ENCODE measurements at regions not wholly inside any gene's neighbourhood (a gene's known extent, or its start where the extent isn't known, plus 50 kb on each side); places are given as distances from the start of the nearest gene placed in this dataset.

DNA sequence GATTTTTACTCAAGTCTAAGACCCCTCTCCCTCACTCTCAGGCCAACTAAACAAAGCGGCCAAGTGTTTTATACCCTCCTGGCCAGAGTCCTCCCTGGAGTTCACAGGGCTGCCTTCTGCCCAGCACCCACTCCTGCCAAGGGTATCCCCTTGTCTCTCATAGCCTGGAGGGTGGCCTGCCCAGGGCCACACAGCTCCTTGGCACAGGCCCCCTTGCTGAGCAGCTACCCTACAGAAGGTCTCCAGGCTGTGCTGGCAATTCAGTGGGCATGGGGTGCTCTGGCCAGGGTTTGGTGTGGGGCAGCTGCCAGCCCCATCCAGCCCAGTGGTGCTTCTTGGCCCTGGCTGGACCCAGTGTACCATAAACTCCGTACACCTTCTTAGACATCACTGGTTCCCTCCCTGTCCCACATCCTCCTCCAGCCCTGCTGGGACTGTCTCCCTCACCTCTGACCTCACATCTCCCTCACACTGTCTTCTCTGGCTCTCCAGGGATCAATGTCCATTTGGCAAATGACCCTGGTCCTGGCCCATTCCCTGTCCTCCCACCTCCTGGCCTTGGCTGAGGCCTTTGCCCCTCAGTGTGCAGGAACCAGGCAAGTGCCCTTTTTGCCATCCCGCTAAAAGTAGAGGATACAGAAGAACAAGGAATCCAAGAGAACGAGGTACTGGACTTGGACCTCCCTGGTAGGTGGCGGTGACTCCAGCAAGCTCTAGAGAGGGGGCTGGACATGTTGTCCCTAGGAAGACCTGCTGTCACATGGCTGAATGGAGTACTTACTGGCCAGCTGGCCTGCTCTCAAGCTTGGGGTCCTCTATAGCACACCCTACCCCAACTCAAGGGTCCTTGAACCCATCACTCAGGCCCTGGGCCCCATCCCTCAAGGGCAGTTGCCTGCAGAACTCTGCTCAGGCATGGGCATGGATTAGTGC, 50.0 kb upstream of the TRPM1 start:
- no peaks in the 10 kb centered on the region for H3K4me1 ChIP-seq (ENCODE audit: control insufficient read depth in 3 of 3, insufficient read depth in 3 of 3, low read length in 3 of 3)
- no peak overlapping the region for H3K27ac ChIP-seq (ENCODE audit: low read depth, low read length)
- H3K4me3 ChIP-seq (ENCODE audit: low read length in 3 of 3): no peak overlapping the region
- peaks cover 3 to 10% (median 7%) of the 10 kb centered on the region in 3 donors for H3K27me3 ChIP-seq (ENCODE audit: control insufficient read depth in 3 of 3, insufficient read depth in 3 of 3, low read length in 3 of 3)
- no peaks in the 10 kb centered on the region for H3K36me3 ChIP-seq (ENCODE audit: control insufficient read depth in 3 of 3, insufficient read depth in 3 of 3, low read length in 3 of 3)
- no peaks in the 10 kb centered on the region for H3K9me3 ChIP-seq (ENCODE audit: control insufficient read depth in 3 of 3, low read length in 3 of 3)
- no peak overlapping the region for H3K9ac ChIP-seq (ENCODE audit: low read depth in 1 of 3, low read length in 3 of 3)

DNA sequence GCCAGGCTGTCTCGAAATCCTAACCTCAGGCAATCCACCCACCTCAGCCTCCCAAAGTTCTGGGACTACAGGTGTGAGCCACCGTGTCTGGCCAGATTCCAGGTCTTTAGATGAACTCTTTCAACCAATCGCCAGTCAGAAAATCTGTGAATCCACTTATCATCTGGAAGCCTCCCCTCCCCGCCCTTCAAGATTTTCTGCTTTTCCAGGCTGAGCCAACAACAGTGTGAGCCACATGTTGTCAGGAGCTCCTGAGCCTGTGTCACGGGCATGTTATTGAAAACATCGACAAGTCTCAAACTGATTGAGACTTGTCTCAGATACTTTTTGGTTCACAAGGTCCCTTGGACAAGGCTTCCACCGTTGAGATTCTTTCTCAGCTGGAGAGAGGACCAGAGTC, 52.0 kb upstream of the TRPM1 start:
- Histone ChIP-seq H3K27ac (ENCODE audit: low read depth, low read length) (no peak overlapping the region), H3K4me3 (ENCODE audit: low read length in 3 of 3) (no peak overlapping the region), H3K36me3 (ENCODE audit: control insufficient read depth in 3 of 3, insufficient read depth in 3 of 3, low read length in 3 of 3) (no peaks in the 10 kb centered on the region), H3K27me3 (ENCODE audit: control insufficient read depth in 3 of 3, insufficient read depth in 3 of 3, low read length in 3 of 3) (peaks cover 3 to 10% (median 7%) of the 10 kb centered on the region in 3 donors), H3K4me1 (ENCODE audit: control insufficient read depth in 3 of 3, insufficient read depth in 3 of 3, low read length in 3 of 3) (no peaks in the 10 kb centered on the region), H3K9me3 (ENCODE audit: control insufficient read depth in 3 of 3, low read length in 3 of 3) (no peaks in the 10 kb centered on the region), H3K9ac (ENCODE audit: low read depth in 1 of 3, low read length in 3 of 3) (no peak overlapping the region)

DNA sequence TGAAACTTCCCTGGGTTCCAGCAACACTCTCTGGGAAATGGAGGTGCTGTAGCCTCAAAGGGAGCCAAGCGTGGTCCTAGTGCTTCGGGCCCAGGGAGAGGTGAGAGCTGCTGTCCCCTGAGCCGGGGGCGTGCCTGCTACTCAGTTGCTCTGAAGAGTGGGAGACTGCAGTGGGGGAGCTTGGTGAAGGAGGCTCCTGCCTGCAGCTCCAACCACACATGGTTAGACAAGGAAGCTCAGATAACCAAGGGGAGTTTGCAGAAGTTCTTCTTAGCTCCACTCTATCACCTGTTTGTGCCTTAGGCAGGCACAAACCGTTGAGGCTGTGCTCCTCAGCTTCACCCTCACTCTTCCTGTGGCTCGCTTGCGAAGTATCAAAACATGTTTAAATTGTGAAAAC, 53.6 kb upstream of the TRPM1 start:
- H3K4me3 ChIP-seq (ENCODE audit: low read length in 3 of 3): no peak overlapping the region
- H3K4me1 ChIP-seq (ENCODE audit: control insufficient read depth in 3 of 3, insufficient read depth in 3 of 3, low read length in 3 of 3): peaks cover 4 to 14% (median 12%) of the 10 kb centered on the region in 3 donors
- H3K9ac ChIP-seq (ENCODE audit: low read depth in 1 of 3, low read length in 3 of 3): no peak overlapping the region
- H3K36me3 ChIP-seq (ENCODE audit: control insufficient read depth in 3 of 3, insufficient read depth in 3 of 3, low read length in 3 of 3): no peaks in the 10 kb centered on the region
- H3K27ac ChIP-seq (ENCODE audit: low read depth, low read length): no peak overlapping the region
- no peaks in the 10 kb centered on the region for H3K9me3 ChIP-seq (ENCODE audit: control insufficient read depth in 3 of 3, low read length in 3 of 3)
- H3K27me3 ChIP-seq (ENCODE audit: control insufficient read depth in 3 of 3, insufficient read depth in 3 of 3, low read length in 3 of 3): peaks cover 3 to 10% (median 4%) of the 10 kb centered on the region in 3 donors

DNA sequence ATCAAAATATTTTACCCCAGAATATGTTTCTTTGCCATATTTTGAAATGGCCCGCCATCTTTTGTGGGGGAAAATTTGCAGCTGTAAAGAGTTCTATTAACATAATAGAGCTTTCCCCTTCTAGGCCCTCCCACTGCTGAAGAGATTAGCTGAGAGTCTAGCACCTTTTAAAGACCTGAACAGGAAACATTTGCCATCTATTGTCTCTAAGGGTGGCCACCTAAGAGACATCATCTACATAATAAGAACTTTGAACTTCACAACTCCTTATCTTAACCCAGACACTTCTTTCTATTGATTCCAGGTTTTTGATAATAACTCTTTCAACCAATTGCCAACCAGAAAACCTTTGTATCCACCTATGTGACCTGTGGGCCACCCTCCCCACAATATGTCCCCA, 54.7 kb upstream of the TRPM1 start:
- Histone ChIP-seq H3K9me3 (ENCODE audit: control insufficient read depth in 3 of 3, low read length in 3 of 3) (no peaks in the 10 kb centered on the region), H3K9ac (ENCODE audit: low read depth in 1 of 3, low read length in 3 of 3) (no peak overlapping the region)

DNA sequence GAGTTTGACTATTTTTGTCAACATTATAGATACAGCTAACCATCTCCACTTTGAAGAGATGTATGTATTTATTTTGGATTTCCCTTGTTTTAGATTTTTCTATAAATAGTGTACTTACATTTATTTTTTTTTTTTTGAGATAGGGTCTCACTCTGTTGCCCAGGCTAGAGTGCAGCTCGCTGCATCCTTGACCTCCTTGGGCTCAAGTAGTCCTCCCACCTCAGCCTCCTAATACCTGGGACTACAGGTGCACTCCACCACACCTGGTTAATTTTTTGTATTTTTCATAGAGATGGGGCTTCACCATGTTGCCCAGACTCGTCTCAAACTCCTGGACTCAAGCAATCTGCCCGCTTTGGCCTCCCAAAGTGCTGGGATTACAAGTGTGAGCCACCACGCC, 55.3 kb upstream of the TRPM1 start:
- Histone ChIP-seq H3K9ac (ENCODE audit: low read depth in 1 of 3, low read length in 3 of 3) (no peak overlapping the region), H3K27me3 (ENCODE audit: control insufficient read depth in 3 of 3, insufficient read depth in 3 of 3, low read length in 3 of 3) (peaks cover 0 to 4% (median 3%) of the 10 kb centered on the region in 3 donors), H3K36me3 (ENCODE audit: control insufficient read depth in 3 of 3, insufficient read depth in 3 of 3, low read length in 3 of 3) (no peaks in the 10 kb centered on the region), H3K9me3 (ENCODE audit: control insufficient read depth in 3 of 3, low read length in 3 of 3) (no peaks in the 10 kb centered on the region), H3K4me1 (ENCODE audit: control insufficient read depth in 3 of 3, insufficient read depth in 3 of 3, low read length in 3 of 3) (peaks cover 4 to 14% (median 12%) of the 10 kb centered on the region in 3 donors), H3K4me3 (ENCODE audit: low read length in 3 of 3) (no peak overlapping the region), H3K27ac (ENCODE audit: low read depth, low read length) (no peak overlapping the region)

More for the DNA sequence above, 54.7 kb upstream of the TRPM1 start:
- peaks cover 4 to 14% (median 12%) of the 10 kb centered on the region in 3 donors for H3K4me1 ChIP-seq (ENCODE audit: control insufficient read depth in 3 of 3, insufficient read depth in 3 of 3, low read length in 3 of 3)
- H3K27me3 ChIP-seq (ENCODE audit: control insufficient read depth in 3 of 3, insufficient read depth in 3 of 3, low read length in 3 of 3): peaks cover 0 to 10% (median 4%) of the 10 kb centered on the region in 3 donors
- H3K36me3 ChIP-seq (ENCODE audit: control insufficient read depth in 3 of 3, insufficient read depth in 3 of 3, low read length in 3 of 3): no peaks in the 10 kb centered on the region
- no peak overlapping the region for H3K4me3 ChIP-seq (ENCODE audit: low read length in 3 of 3)
- H3K27ac ChIP-seq (ENCODE audit: low read depth, low read length): no peak overlapping the region

DNA sequence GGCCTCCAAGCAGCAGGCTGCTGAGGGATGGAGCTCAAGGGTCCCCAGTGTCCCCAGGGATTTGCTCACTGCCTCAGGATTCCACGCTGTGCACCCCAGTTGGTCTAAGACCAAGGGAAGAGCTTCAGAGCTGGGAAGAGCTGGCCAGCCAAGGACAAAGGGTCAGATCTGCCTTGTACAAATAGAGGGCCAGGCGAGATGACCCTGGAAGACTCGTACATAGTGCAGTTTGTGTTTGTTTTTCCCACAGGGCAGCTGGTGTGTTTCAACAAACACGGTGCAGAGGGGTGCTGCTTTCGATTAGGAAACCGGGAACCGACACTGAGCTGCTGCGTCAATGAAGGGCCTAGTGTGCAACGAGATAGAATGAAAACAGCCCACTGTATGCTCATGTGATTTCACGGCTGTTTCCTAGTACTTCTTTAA, 56.1 kb upstream of the TRPM1 start:
- no peak overlapping the region for H3K9ac ChIP-seq (ENCODE audit: low read depth in 1 of 3, low read length in 3 of 3)
- no peak overlapping the region for H3K4me3 ChIP-seq (ENCODE audit: low read length in 3 of 3)
- H3K27ac ChIP-seq (ENCODE audit: low read depth, low read length): no peak overlapping the region
- no peaks in the 10 kb centered on the region for H3K36me3 ChIP-seq (ENCODE audit: control insufficient read depth in 3 of 3, insufficient read depth in 3 of 3, low read length in 3 of 3)
- H3K9me3 ChIP-seq (ENCODE audit: control insufficient read depth in 3 of 3, low read length in 3 of 3): no peaks in the 10 kb centered on the region
- H3K27me3 ChIP-seq (ENCODE audit: control insufficient read depth in 3 of 3, insufficient read depth in 3 of 3, low read length in 3 of 3): no peaks in the 10 kb centered on the region
- H3K4me1 ChIP-seq (ENCODE audit: control insufficient read depth in 3 of 3, insufficient read depth in 3 of 3, low read length in 3 of 3): peaks cover 4 to 14% (median 12%) of the 10 kb centered on the region in 3 donors

DNA sequence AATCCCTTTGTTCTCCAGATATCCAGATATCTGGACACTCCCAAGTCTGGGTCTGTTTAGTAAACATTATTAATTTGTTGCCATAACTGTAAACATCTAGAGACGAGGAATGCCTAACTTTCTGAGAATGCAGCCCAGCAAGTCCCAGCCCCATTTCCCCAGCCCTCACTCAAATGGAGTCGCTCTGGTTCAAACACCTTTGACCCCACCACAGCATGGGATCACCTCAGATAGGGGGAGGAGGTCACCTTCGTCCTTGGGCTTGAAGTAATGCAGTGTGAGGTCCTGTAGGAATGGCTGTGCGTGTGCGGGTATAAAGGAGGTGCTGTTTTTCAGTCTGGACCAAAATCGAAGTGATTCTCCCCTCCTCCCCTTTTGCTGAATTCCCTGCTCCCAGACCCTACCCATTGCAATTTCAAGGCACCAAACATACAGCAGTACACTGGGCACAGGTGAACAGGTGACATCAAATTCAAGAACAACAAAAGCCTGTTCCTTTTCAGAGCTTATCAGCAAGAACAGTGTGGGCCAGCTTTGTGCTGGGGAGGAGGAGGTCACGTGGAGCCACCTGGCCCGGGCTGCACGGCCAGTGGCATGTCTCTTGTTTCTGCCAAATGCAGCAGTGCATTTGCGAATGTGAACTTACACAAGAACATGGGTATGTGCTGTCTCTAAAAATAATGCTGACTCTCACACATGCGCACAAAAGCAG, 57.5 kb upstream of the TRPM1 start:
- no peak overlapping the region for H3K4me3 ChIP-seq (ENCODE audit: low read length in 3 of 3)
- H3K27me3 ChIP-seq (ENCODE audit: control insufficient read depth in 3 of 3, insufficient read depth in 3 of 3, low read length in 3 of 3): peaks cover 0 to 5% (median 0%) of the 10 kb centered on the region in 3 donors
- H3K27ac ChIP-seq (ENCODE audit: low read depth, low read length): no peak overlapping the region
- no peaks in the 10 kb centered on the region for H3K9me3 ChIP-seq (ENCODE audit: control insufficient read depth in 3 of 3, low read length in 3 of 3)
- peaks cover 4 to 14% (median 12%) of the 10 kb centered on the region in 3 donors for H3K4me1 ChIP-seq (ENCODE audit: control insufficient read depth in 3 of 3, insufficient read depth in 3 of 3, low read length in 3 of 3)
- no peaks in the 10 kb centered on the region for H3K36me3 ChIP-seq (ENCODE audit: control insufficient read depth in 3 of 3, insufficient read depth in 3 of 3, low read length in 3 of 3)
- H3K9ac ChIP-seq (ENCODE audit: low read depth in 1 of 3, low read length in 3 of 3): no peak overlapping the region

DNA sequence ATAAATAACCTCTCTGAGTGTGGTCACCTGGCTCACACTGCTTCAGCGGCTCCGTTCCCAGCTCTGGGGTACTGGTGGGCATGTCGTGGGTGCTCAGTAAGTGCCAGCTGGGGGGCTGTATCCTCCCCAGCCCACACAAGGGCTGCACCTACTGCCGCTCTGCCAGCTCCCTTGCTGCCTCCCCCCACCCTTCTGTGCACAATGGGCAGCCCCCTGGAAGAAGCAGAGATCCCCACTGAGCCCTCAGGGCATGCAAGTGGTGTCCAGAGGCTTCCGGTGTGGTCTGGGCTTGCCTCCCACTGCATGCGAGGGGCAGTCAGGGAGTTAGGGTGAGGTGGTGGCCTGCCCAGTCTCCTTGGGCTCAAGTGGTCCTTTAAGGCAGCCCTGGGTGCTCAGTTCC, 58.3 kb upstream of the TRPM1 start:
- Histone ChIP-seq H3K36me3 (ENCODE audit: control insufficient read depth in 3 of 3, insufficient read depth in 3 of 3, low read length in 3 of 3) (no peaks in the 10 kb centered on the region), H3K27me3 (ENCODE audit: control insufficient read depth in 3 of 3, insufficient read depth in 3 of 3, low read length in 3 of 3) (peaks cover 0 to 5% (median 0%) of the 10 kb centered on the region in 3 donors), H3K9me3 (ENCODE audit: control insufficient read depth in 3 of 3, low read length in 3 of 3) (no peaks in the 10 kb centered on the region), H3K9ac (ENCODE audit: low read depth in 1 of 3, low read length in 3 of 3) (no peak overlapping the region), H3K4me3 (ENCODE audit: low read length in 3 of 3) (no peak overlapping the region), H3K4me1 (ENCODE audit: control insufficient read depth in 3 of 3, insufficient read depth in 3 of 3, low read length in 3 of 3) (peaks cover 4 to 14% (median 12%) of the 10 kb centered on the region in 3 donors), H3K27ac (ENCODE audit: low read depth, low read length) (no peak overlapping the region)

DNA sequence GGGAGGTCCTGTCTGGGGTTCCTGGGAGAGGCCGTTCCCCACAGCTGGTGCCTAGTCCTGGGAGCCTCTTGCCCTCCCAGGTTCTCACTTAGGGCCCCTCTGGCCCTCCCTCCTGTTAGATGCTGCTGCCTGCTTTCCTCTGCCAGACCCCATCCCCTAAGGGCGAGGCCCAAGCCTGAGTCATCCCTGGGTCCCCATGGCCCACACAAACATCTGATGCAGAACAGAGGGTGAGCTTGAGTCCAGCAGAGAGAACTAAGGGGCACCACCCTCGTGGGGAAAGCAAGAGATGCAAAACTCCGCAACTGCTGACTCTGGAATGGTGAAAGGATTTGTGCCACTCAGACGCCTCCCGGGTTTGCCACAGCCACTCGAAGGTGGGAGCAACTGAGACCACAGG, 58.8 kb upstream of the TRPM1 start:
- H3K4me3 ChIP-seq (ENCODE audit: low read length in 3 of 3): no peak overlapping the region
- no peak overlapping the region for H3K27ac ChIP-seq (ENCODE audit: low read depth, low read length)
- H3K4me1 ChIP-seq (ENCODE audit: control insufficient read depth in 3 of 3, insufficient read depth in 3 of 3, low read length in 3 of 3): peaks cover 4 to 14% (median 12%) of the 10 kb centered on the region in 3 donors
- H3K9ac ChIP-seq (ENCODE audit: low read depth in 1 of 3, low read length in 3 of 3): no peak overlapping the region
- no peaks in the 10 kb centered on the region for H3K36me3 ChIP-seq (ENCODE audit: control insufficient read depth in 3 of 3, insufficient read depth in 3 of 3, low read length in 3 of 3)
- H3K27me3 ChIP-seq (ENCODE audit: control insufficient read depth in 3 of 3, insufficient read depth in 3 of 3, low read length in 3 of 3): peaks cover 0 to 5% (median 0%) of the 10 kb centered on the region in 3 donors
- no peaks in the 10 kb centered on the region for H3K9me3 ChIP-seq (ENCODE audit: control insufficient read depth in 3 of 3, low read length in 3 of 3)
